GM12878 (cell line): ENCODE measurements at regions not wholly inside any gene's neighbourhood (a gene's known extent, or its start where the extent isn't known, plus 50 kb on each side); places are given as distances from the start of the nearest gene placed in this dataset.

ENCODE experiments used
- ATAC-seq: fragments of 200-7000 bp; cut with Tn5 transposase; 3 replicates; pipeline ENCODE4 v1.9.1; 2020; ENCODE audit warnings: mild to moderate bottlenecking, moderate library complexity
- BruUV-seq: library from RNA; stranded (reverse); fragments of 400-500 nt; replicated peaks from 2 replicates; lab custom pipeline; 2021; lab: Mats Ljungman, UMichigan
- CTCF ChIA-PET: fragments of 300-600 bp; sonication (Branson Sonifier 250); formaldehyde crosslinking; extraction: SDS; loops from one replicate; lab custom pipeline; 2021; ENCODE audit warnings: inconsistent platforms; lab: Yijun Ruan, JAX
- POLR2A ChIA-PET: fragments of 350-600 bp; formaldehyde crosslinking; extraction: SDS; loops from one replicate; lab custom pipeline; 2021; ENCODE audit warnings: inconsistent platforms; lab: Charles Lee
- RAD21 ChIA-PET: fragments of 300-600 bp; sonication (Branson Sonifier 250); formaldehyde crosslinking; loops from one replicate; lab custom pipeline; 2023; ENCODE audit warnings: antibody characterized with exemption; ENCODE audit not compliant: unreplicated experiment; lab: Charles Lee
- SMC1A ChIA-PET: fragments of 300-600 bp; sonication (Branson Sonifier 250); formaldehyde crosslinking; loops from one replicate; lab custom pipeline; 2023; ENCODE audit not compliant: unreplicated experiment, uncharacterized antibody; lab: Charles Lee
- DNase-seq: peaks from one replicate; pipeline ENCODE4 v3.0.0-alpha.2; 2011; ENCODE audit warnings: low read depth, low spot score
- FAIRE-seq: peaks from 3 replicates; lab custom pipeline; 2011; peaks lifted over from hg19 to GRCh38; lab: Jason Lieb, UNC
- H2AFZ ChIP-seq: 2 replicates; pipeline ENCODE4 v1.6.0; 2011; ENCODE audit warnings: low read depth, low read length, control low read depth; ENCODE audit not compliant: control insufficient read depth
- H3K27ac ChIP-seq: 2 replicates; pipeline ENCODE4 v1.5.1; 2011; ENCODE audit warnings: control low read depth; ENCODE audit not compliant: control insufficient read depth, insufficient read depth
- H3K27me3 ChIP-seq, 2 experiments: replicated peaks in 1 of 2; 2 replicates each; pipeline versions ENCODE4 v1.6.0 to v1.6.1; 2011; ENCODE audit warnings: low read length in 1 of 2; ENCODE audit not compliant: control insufficient read depth in 2 of 2, insufficient read depth in 2 of 2
- H3K36me3 ChIP-seq, 2 experiments: 2 replicates each; pipeline ENCODE4 v1.5.1; 2011; ENCODE audit warnings: low read length in 1 of 2; ENCODE audit not compliant: control insufficient read depth in 2 of 2, insufficient read depth in 2 of 2
- H3K4me1 ChIP-seq: 2 replicates; pipeline ENCODE4 v1.6.1; 2011; ENCODE audit warnings: mild to moderate bottlenecking, low read length, moderate library complexity, mixed read lengths; ENCODE audit not compliant: control insufficient read depth, insufficient read depth
- H3K4me2 ChIP-seq: 2 replicates; pipeline ENCODE4 v1.6.0; 2011; ENCODE audit warnings: control low read depth; ENCODE audit not compliant: control insufficient read depth, insufficient read depth
- H3K4me3 ChIP-seq: fragments of 200-600 bp; sonication (generic); 2 replicates; pipeline ENCODE4 v1.5.1; 2016
- H3K79me2 ChIP-seq: 2 replicates; pipeline ENCODE4 v1.6.0; 2011; ENCODE audit warnings: low read length; ENCODE audit not compliant: control insufficient read depth, insufficient read depth
- H3K9ac ChIP-seq: 2 replicates; pipeline ENCODE4 v1.8.0; 2011; ENCODE audit warnings: low read length, control low read depth, mixed read lengths; ENCODE audit not compliant: control insufficient read depth, insufficient read depth
- H3K9me3 ChIP-seq: replicated peaks from 3 replicates; pipeline ENCODE4 v1.5.1; 2011; ENCODE audit warnings: mild to moderate bottlenecking, low read length; ENCODE audit not compliant: control insufficient read depth, insufficient read depth
- H4K20me1 ChIP-seq: 2 replicates; pipeline ENCODE4 v1.6.0; 2011; ENCODE audit not compliant: control insufficient read depth, insufficient read depth
- ASH2L ChIP-seq: fragments of 300-600, 200-600 bp; sonication (generic); IDR thresholded peaks from 2 replicates; pipeline ENCODE4 v1.6.1; 2017; ENCODE audit warnings: low read depth, mild to moderate bottlenecking, borderline replicate concordance
- HCFC1 ChIP-seq: fragments of 150-350 bp; IDR thresholded peaks from 2 replicates; pipeline ENCODE4 v1.6.1; 2014; ENCODE audit warnings: low read length
- MTA2 ChIP-seq: fragments of 450-650 bp; IDR thresholded peaks from 2 replicates; pipeline ENCODE4 v1.6.1; 2016; ENCODE audit warnings: low read depth, mild to moderate bottlenecking, moderate library complexity
- NFXL1 ChIP-seq: fragments of 450-650 bp; IDR thresholded peaks from 2 replicates; pipeline ENCODE4 v1.6.1; 2017; ENCODE audit warnings: antibody characterized with exemption, mild to moderate bottlenecking, borderline replicate concordance
- POLR2A ChIP-seq: IDR thresholded peaks from 2 replicates; pipeline ENCODE4 v1.6.1; 2011; ENCODE audit warnings: low read depth, mild to moderate bottlenecking, low read length
- SMAD1 ChIP-seq: fragments of 450-650 bp; IDR thresholded peaks from 2 replicates; pipeline ENCODE4 v1.6.1; 2018; ENCODE audit warnings: mild to moderate bottlenecking, low read depth; ENCODE audit not compliant: partially characterized antibody
- STAT1 ChIP-seq: fragments of 450-650 bp; conservative IDR thresholded peaks from 2 replicates; pipeline ENCODE4 v1.6.1; 2014; ENCODE audit warnings: antibody characterized with exemption, mild to moderate bottlenecking
- TARDBP ChIP-seq: IDR thresholded peaks from 2 replicates; pipeline ENCODE4 v1.6.1; 2016; ENCODE audit warnings: borderline replicate concordance
- YBX1 ChIP-seq: fragments of 450-650 bp; IDR thresholded peaks from 2 replicates; pipeline ENCODE4 v1.6.1; 2016; ENCODE audit warnings: antibody characterized with exemption
- ZNF687 ChIP-seq: fragments of 450-650 bp; IDR thresholded peaks from 2 replicates; pipeline ENCODE4 v1.6.1; 2017; ENCODE audit warnings: mild to moderate bottlenecking, moderate library complexity
- WGBS: methylation state at CpG from one replicate; pipeline ENCODE4 v1.1.6; 2016; ENCODE audit warnings: low lambda C conversion rate; ENCODE audit not compliant: insufficient replicate concordance, insufficient coverage; ENCODE audit errors: missing lambda C conversion rate; 5-methylcytosine and 5-hydroxymethylcytosine counted together
- in situ Hi-C: fragments of 300-500 bp; cut with MboI; formaldehyde crosslinking; loops from 9 replicates; pipeline ENCODE4 v1.14.3; 2018; ENCODE audit warnings: mixed read lengths
- intact Hi-C: fragments of 100-400 bp; cut with micrococcal nuclease; formaldehyde crosslinking; loops from one replicate; pipeline ENCODE4 v1.14.2; 2022; ENCODE audit not compliant: unreplicated experiment

- ATAC-seq (no peak), DNase-seq (no peak), FAIRE-seq (no peak)
- Histone ChIP-seq H3K9ac (no peak overlapping the region), H4K20me1 (no peaks in the 10 kb centered on the region), H3K9me3 (no peaks in the 10 kb centered on the region), H3K4me3 (no peak overlapping the region), H3K36me3 (no peaks in the 10 kb centered on the region), H3K4me1 (no peaks in the 10 kb centered on the region), H3K27ac (no peak overlapping the region), H3K4me2 (no peak overlapping the region), H2AFZ (no peak overlapping the region), H3K79me2 (no peaks in the 10 kb centered on the region), H3K27me3 (no peaks in the 10 kb centered on the region)
- in situ Hi-C loops = no loop called here
- intact Hi-C loops = no loop called here
- SMC1A ChIA-PET = no interaction called here
- RAD21 ChIA-PET = no interaction called here
- TF ChIP-seq STAT1 (no peak), YBX1 (no peak), ASH2L (no peak), TARDBP (no peak), MTA2 (no peak), HCFC1 (no peak), NFXL1 (no peak)
- CTCF ChIA-PET = no interaction called here
- BruUV-seq = no TSS peak
- POLR2A ChIA-PET = no interaction called here
- WGBS = 35% methylated on average over 3 of the region's 3 CpGs
Measured at GRCh38 chr4:164617911-164618310, 136.0 kb upstream of the SMIM31 start.

- H3K36me3 ChIP-seq = no peaks in the 10 kb centered on the region
- no peak overlapping the region for H3K9ac ChIP-seq
- in situ Hi-C loops = no loop called here
- no peaks in the 10 kb centered on the region for H3K79me2 ChIP-seq
- no peaks in the 10 kb centered on the region for H4K20me1 ChIP-seq
- ChIA-PET RAD21 (no interaction called here), POLR2A (no interaction called here), CTCF (no interaction called here), SMC1A (no interaction called here)
- no peaks in the 10 kb centered on the region for H3K9me3 ChIP-seq
- 4% methylated on average over 4 of the region's 4 CpGs for WGBS
- FAIRE-seq = no peak
- no peak for DNase-seq
- intact Hi-C loops = no loop called here
- no peak overlapping the region for H3K4me3 ChIP-seq
- H3K4me1 ChIP-seq = no peaks in the 10 kb centered on the region
- BruUV-seq = no TSS peak
- no peak overlapping the region for H3K4me2 ChIP-seq
- TF ChIP-seq NFXL1 (no peak), SMAD1 (no peak), POLR2A (no peak), ZNF687 (no peak)
- no peak overlapping the region for H3K27ac ChIP-seq
- no peak overlapping the region for H2AFZ ChIP-seq
- no peak for ATAC-seq
- no peaks in the 10 kb centered on the region for H3K27me3 ChIP-seq
Measured at GRCh38 chr4:164621886-164622521, 131.9 kb upstream of the SMIM31 start.
